ENCODE measurements at regions not wholly inside any gene's neighbourhood (a gene's known extent, or its start where the extent isn't known, plus 50 kb on each side); places are given as distances from the start of the nearest gene placed in this dataset.

- Mint-ChIP-seq H3K27me3 (ENCODE audit: insufficient read depth, low read depth, poor library complexity) (no peaks in the 10 kb centered on the region), H3K27ac (no peak overlapping the region), H3K4me1 (peaks cover 6% of the 10 kb centered on the region), H3K36me3 (ENCODE audit: low read depth) (no peaks in the 10 kb centered on the region), H3K9me3 (no peaks in the 10 kb centered on the region; the same call in 2 of the 3 replicates), H3K4me3 (no peak overlapping the region)
- Histone ChIP-seq H3K4me2 (no peak overlapping the region), H3F3A (replicated peaks; ENCODE audit: low read depth) (no peaks in the 10 kb centered on the region), H2AFZ (no peak overlapping the region), H3K4me1 (ENCODE audit: insufficient read depth) (no peaks in the 10 kb centered on the region; the same call in 1 of the 2 replicates), H3K79me2 (replicated peaks; ENCODE audit: insufficient read depth) (no peaks in the 10 kb centered on the region), H4K20me1 (replicated peaks; ENCODE audit: insufficient read depth) (no peaks in the 10 kb centered on the region), H3K27me3 (ENCODE audit: insufficient read depth) (no peaks in the 10 kb centered on the region), H3K36me3 (ENCODE audit: insufficient read depth) (no peaks in the 10 kb centered on the region), H3K4me3 (no peak overlapping the region), H3K27ac (ENCODE audit: low read depth) (no peak overlapping the region), H3K9me2 (ENCODE audit: insufficient read depth) (no peaks in the 10 kb centered on the region)
- no peak for ATAC-seq
- no peak for DNase-seq (ENCODE audit: low spot score)
- TF ChIP-seq NANOG (IDR thresholded peaks at IDR 0.05; ENCODE audit: borderline replicate concordance) (no peak), POLR2AphosphoS5 (IDR thresholded peaks at IDR 0.05; ENCODE audit: low read depth) (no peak), REST (IDR thresholded peaks at IDR 0.05; ENCODE audit: unreplicated experiment) (no peak), CREB1 (CRISPR knock-in tag; IDR thresholded peaks at IDR 0.05; ENCODE audit: low read depth) (no peak), ZNF462 (CRISPR knock-in tag; IDR thresholded peaks at IDR 0.05) (no peak), CTCF (conservative IDR thresholded peaks at IDR 0.05; ENCODE audit: low read depth in 2 of 2) (no peak), EZH2 (IDR thresholded peaks at IDR 0.05; ENCODE audit: low read depth, unreplicated experiment) (no peak), ZNF114 (CRISPR knock-in tag; IDR thresholded peaks at IDR 0.05) (no peak), EZH2phosphoT487 (IDR thresholded peaks at IDR 0.05; ENCODE audit: unreplicated experiment) (no peak), JUNB (IDR thresholded peaks at IDR 0.05; ENCODE audit: unreplicated experiment) (no peak), ETS1 (IDR thresholded peaks at IDR 0.05) (no peak), STAT1 (IDR thresholded peaks at IDR 0.05; ENCODE audit: unreplicated experiment) (no peak), ZNF331 (CRISPR knock-in tag; IDR thresholded peaks at IDR 0.05; ENCODE audit: low read depth) (no peak)
Observed at GRCh38 chr7:41416208-41416595, 286.7 kb downstream of the INHBA start.

Measured in GM23338 (cell line).